ENCODE measurements at regions not wholly inside any gene's neighbourhood (a gene's known extent, or its start where the extent isn't known, plus 50 kb on each side); places are given as distances from the start of the nearest gene placed in this dataset.

DNA sequence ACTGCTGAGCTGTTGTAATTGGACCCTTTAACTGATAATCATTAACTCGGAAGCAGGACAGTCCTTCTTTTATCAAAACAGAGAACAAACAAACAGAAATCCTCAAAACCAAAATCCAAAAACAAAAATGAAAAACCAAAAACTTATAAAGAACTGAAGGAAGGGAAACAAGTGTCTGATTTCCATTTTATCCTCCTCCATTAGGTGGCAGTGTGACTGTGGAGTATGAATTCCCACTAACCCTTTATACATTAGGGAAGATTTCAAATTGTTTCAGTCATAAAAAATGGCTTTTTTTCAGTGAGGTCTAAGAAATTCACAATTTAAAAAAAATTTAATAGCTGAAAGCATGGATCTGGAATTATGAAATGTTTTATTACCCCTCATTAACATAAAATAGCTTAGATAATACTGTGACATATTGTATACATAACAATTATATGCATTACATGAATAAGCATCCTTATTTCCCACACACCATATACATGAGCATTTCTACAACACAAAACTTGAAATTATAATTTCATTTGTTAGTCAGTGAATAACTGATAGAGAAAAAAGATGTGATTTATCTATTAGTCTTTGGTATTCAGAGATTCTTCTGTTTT, 1074.3 kb upstream of the PCDH9 start:
- TF ChIP-seq SP2 (tag by site-specific recombination; IDR thresholded peaks at IDR 0.05) (no peak), ZNF221 (tag by site-specific recombination; IDR thresholded peaks at IDR 0.05; ENCODE audit: borderline replicate concordance) (no peak), ZNF19 (tag by site-specific recombination; IDR thresholded peaks at IDR 0.05; ENCODE audit: low read depth) (no peak), ZNF629 (tag by site-specific recombination; IDR thresholded peaks at IDR 0.05) (no peak), ZNF473 (tag by site-specific recombination; IDR thresholded peaks at IDR 0.05) (no peak)
- TF ChIP-seq, protein P1, sequence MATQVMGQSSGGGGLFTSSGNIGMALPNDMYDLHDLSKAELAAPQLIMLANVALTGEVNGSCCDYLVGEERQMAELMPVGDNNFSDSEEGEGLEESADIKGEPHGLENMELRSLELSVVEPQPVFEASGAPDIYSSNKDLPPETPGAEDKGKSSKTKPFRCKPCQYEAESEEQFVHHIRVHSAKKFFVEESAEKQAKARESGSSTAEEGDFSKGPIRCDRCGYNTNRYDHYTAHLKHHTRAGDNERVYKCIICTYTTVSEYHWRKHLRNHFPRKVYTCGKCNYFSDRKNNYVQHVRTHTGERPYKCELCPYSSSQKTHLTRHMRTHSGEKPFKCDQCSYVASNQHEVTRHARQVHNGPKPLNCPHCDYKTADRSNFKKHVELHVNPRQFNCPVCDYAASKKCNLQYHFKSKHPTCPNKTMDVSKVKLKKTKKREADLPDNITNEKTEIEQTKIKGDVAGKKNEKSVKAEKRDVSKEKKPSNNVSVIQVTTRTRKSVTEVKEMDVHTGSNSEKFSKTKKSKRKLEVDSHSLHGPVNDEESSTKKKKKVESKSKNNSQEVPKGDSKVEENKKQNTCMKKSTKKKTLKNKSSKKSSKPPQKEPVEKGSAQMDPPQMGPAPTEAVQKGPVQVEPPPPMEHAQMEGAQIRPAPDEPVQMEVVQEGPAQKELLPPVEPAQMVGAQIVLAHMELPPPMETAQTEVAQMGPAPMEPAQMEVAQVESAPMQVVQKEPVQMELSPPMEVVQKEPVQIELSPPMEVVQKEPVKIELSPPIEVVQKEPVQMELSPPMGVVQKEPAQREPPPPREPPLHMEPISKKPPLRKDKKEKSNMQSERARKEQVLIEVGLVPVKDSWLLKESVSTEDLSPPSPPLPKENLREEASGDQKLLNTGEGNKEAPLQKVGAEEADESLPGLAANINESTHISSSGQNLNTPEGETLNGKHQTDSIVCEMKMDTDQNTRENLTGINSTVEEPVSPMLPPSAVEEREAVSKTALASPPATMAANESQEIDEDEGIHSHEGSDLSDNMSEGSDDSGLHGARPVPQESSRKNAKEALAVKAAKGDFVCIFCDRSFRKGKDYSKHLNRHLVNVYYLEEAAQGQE (tag by site-specific recombination; IDR thresholded peaks at IDR 0.05): no peak
- TF ChIP-seq, protein P2, sequence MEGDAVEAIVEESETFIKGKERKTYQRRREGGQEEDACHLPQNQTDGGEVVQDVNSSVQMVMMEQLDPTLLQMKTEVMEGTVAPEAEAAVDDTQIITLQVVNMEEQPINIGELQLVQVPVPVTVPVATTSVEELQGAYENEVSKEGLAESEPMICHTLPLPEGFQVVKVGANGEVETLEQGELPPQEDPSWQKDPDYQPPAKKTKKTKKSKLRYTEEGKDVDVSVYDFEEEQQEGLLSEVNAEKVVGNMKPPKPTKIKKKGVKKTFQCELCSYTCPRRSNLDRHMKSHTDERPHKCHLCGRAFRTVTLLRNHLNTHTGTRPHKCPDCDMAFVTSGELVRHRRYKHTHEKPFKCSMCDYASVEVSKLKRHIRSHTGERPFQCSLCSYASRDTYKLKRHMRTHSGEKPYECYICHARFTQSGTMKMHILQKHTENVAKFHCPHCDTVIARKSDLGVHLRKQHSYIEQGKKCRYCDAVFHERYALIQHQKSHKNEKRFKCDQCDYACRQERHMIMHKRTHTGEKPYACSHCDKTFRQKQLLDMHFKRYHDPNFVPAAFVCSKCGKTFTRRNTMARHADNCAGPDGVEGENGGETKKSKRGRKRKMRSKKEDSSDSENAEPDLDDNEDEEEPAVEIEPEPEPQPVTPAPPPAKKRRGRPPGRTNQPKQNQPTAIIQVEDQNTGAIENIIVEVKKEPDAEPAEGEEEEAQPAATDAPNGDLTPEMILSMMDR (tag by site-specific recombination; IDR thresholded peaks at IDR 0.05): no peak
- TF ChIP-seq, protein P3, sequence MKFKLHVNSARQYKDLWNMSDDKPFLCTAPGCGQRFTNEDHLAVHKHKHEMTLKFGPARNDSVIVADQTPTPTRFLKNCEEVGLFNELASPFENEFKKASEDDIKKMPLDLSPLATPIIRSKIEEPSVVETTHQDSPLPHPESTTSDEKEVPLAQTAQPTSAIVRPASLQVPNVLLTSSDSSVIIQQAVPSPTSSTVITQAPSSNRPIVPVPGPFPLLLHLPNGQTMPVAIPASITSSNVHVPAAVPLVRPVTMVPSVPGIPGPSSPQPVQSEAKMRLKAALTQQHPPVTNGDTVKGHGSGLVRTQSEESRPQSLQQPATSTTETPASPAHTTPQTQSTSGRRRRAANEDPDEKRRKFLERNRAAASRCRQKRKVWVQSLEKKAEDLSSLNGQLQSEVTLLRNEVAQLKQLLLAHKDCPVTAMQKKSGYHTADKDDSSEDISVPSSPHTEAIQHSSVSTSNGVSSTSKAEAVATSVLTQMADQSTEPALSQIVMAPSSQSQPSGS (tag by site-specific recombination; IDR thresholded peaks at IDR 0.05; ENCODE audit: low read depth): no peak
